ENCODE measurements at regions not wholly inside any gene's neighbourhood (a gene's known extent, or its start where the extent isn't known, plus 50 kb on each side); places are given as distances from the start of the nearest gene placed in this dataset.

- H3K27ac ChIP-seq (ENCODE audit: low read depth, low read length, poor library complexity, severe bottlenecking), result no peak overlapping the region
- no peak overlapping the region for H3K9ac ChIP-seq (ENCODE audit: low read length)
- no peaks in the 10 kb centered on the region for H3K79me2 ChIP-seq (ENCODE audit: insufficient read depth, low read length)
- H3K4me1 ChIP-seq (ENCODE audit: insufficient read depth, low read length, severe bottlenecking), result no peaks in the 10 kb centered on the region
- no peaks in the 10 kb centered on the region for H3K27me3 ChIP-seq (ENCODE audit: insufficient read depth, low read length)
- no peak overlapping the region for H2AFZ ChIP-seq (ENCODE audit: low read length)
- no peaks in the 10 kb centered on the region for H4K20me1 ChIP-seq (ENCODE audit: insufficient read depth, low read length)
- H3K4me3 ChIP-seq (ENCODE audit: low read depth, low read length, poor library complexity, severe bottlenecking), result no peak overlapping the region
- H3F3A ChIP-seq (ENCODE audit: insufficient read depth, low read length), result no peaks in the 10 kb centered on the region
- H3K4me2 ChIP-seq (ENCODE audit: low read length), result no peak overlapping the region
- no peaks in the 10 kb centered on the region for H3K9me3 ChIP-seq (ENCODE audit: low read length)
- H3K9me2 ChIP-seq (ENCODE audit: low read depth, low read length), result no peaks in the 10 kb centered on the region
- TF ChIP-seq EZH2 (IDR thresholded peaks at IDR 0.05; ENCODE audit: borderline replicate concordance, low read length) (no peak), CTCF (IDR thresholded peaks at IDR 0.05; ENCODE audit: low read length) (no peak)
- no peaks in the 10 kb centered on the region for H3K36me3 ChIP-seq (ENCODE audit: insufficient read depth, low read length)
These were observed 128.7 kb downstream of the MAIP1 start for GRCh38 chr2:200084036-200084435.

GRCh38 chr2:200086911-200087310 is 131.5 kb downstream of the MAIP1 start:
- Histone ChIP-seq H3K79me2 (ENCODE audit: insufficient read depth, low read length) (no peaks in the 10 kb centered on the region), H3K9ac (ENCODE audit: low read length) (no peak overlapping the region), H2AFZ (ENCODE audit: low read length) (no peak overlapping the region), H3K4me1 (ENCODE audit: insufficient read depth, low read length, severe bottlenecking) (no peaks in the 10 kb centered on the region), H3K4me3 (ENCODE audit: low read depth, low read length, poor library complexity, severe bottlenecking) (no peak overlapping the region), H4K20me1 (ENCODE audit: insufficient read depth, low read length) (no peaks in the 10 kb centered on the region), H3K27ac (ENCODE audit: low read depth, low read length, poor library complexity, severe bottlenecking) (no peak overlapping the region), H3K9me3 (ENCODE audit: low read length) (no peaks in the 10 kb centered on the region), H3K27me3 (ENCODE audit: insufficient read depth, low read length) (no peaks in the 10 kb centered on the region), H3K36me3 (ENCODE audit: insufficient read depth, low read length) (no peaks in the 10 kb centered on the region), H3K9me2 (ENCODE audit: low read depth, low read length) (no peaks in the 10 kb centered on the region), H3K4me2 (ENCODE audit: low read length) (no peak overlapping the region), H3F3A (ENCODE audit: insufficient read depth, low read length) (no peaks in the 10 kb centered on the region)
- TF ChIP-seq EZH2 (IDR thresholded peaks at IDR 0.05; ENCODE audit: borderline replicate concordance, low read length) (no peak), CTCF (IDR thresholded peaks at IDR 0.05; ENCODE audit: low read length) (no peak)

- H3K4me1 ChIP-seq (ENCODE audit: insufficient read depth, low read length, severe bottlenecking), result no peaks in the 10 kb centered on the region
- no peaks in the 10 kb centered on the region for H3K27me3 ChIP-seq (ENCODE audit: insufficient read depth, low read length)
- no peaks in the 10 kb centered on the region for H3K36me3 ChIP-seq (ENCODE audit: insufficient read depth, low read length)
- no peaks in the 10 kb centered on the region for H3F3A ChIP-seq (ENCODE audit: insufficient read depth, low read length)
- H3K9ac ChIP-seq (ENCODE audit: low read length), result no peak overlapping the region
- TF ChIP-seq EZH2 (IDR thresholded peaks at IDR 0.05; ENCODE audit: borderline replicate concordance, low read length) (no peak), CTCF (IDR thresholded peaks at IDR 0.05; ENCODE audit: low read length) (no peak)
- H3K9me2 ChIP-seq (ENCODE audit: low read depth, low read length), result no peaks in the 10 kb centered on the region
- H3K4me3 ChIP-seq (ENCODE audit: low read depth, low read length, poor library complexity, severe bottlenecking), result no peak overlapping the region
- H2AFZ ChIP-seq (ENCODE audit: low read length), result no peak overlapping the region
- H3K4me2 ChIP-seq (ENCODE audit: low read length), result no peak overlapping the region
- H4K20me1 ChIP-seq (ENCODE audit: insufficient read depth, low read length), result no peaks in the 10 kb centered on the region
- H3K27ac ChIP-seq (ENCODE audit: low read depth, low read length, poor library complexity, severe bottlenecking), result no peak overlapping the region
- H3K79me2 ChIP-seq (ENCODE audit: insufficient read depth, low read length), result no peaks in the 10 kb centered on the region
- no peaks in the 10 kb centered on the region for H3K9me3 ChIP-seq (ENCODE audit: low read length)
These were observed 132.1 kb downstream of the MAIP1 start for GRCh38 chr2:200087451-200087850.

Data from OCI-LY1 (cell line).